Glutamatergic neuron (in vitro differentiated cells): ENCODE measurements at regions not wholly inside any gene's neighbourhood (a gene's known extent, or its start where the extent isn't known, plus 50 kb on each side); places are given as distances from the start of the nearest gene placed in this dataset.

Source experiments
- DNase-seq: peaks from one replicate; pipeline ENCODE4 v3.0.0; 2022
- H3K27ac Mint-ChIP-seq: one replicate; pipeline ENCODE4 v1.8.0; 2020; ENCODE audit warnings: mild to moderate bottlenecking, mixed read lengths, inconsistent platforms; ENCODE audit not compliant: unreplicated experiment
- H3K27me3 Mint-ChIP-seq: one replicate; pipeline ENCODE4 v1.8.0; 2020; ENCODE audit warnings: mild to moderate bottlenecking, moderate library complexity, mixed read lengths, inconsistent platforms; ENCODE audit not compliant: unreplicated experiment
- H3K36me3 Mint-ChIP-seq: one replicate; pipeline ENCODE4 v1.8.0; 2020; ENCODE audit warnings: mild to moderate bottlenecking, mixed read lengths, inconsistent platforms; ENCODE audit not compliant: unreplicated experiment
- H3K4me1 Mint-ChIP-seq: one replicate; pipeline ENCODE4 v1.8.0; 2020; ENCODE audit warnings: mild to moderate bottlenecking, low read depth, mixed read lengths, inconsistent platforms; ENCODE audit not compliant: unreplicated experiment
- H3K4me3 Mint-ChIP-seq: one replicate; pipeline ENCODE4 v1.8.0; 2020; ENCODE audit warnings: mild to moderate bottlenecking, mixed read lengths, inconsistent platforms; ENCODE audit not compliant: unreplicated experiment
- H3K9me3 Mint-ChIP-seq: one replicate; pipeline ENCODE4 v1.8.0; 2020; ENCODE audit warnings: mild to moderate bottlenecking, moderate library complexity, mixed read lengths, inconsistent platforms; ENCODE audit not compliant: unreplicated experiment
- TF ChIP-seq, protein P1 (sequence below): fragments of 200-600 bp; sonication (generic); IDR thresholded peaks from one replicate; pipeline ENCODE4 v1.5.0; 2021; ENCODE audit not compliant: partially characterized antibody, unreplicated experiment

DNA sequence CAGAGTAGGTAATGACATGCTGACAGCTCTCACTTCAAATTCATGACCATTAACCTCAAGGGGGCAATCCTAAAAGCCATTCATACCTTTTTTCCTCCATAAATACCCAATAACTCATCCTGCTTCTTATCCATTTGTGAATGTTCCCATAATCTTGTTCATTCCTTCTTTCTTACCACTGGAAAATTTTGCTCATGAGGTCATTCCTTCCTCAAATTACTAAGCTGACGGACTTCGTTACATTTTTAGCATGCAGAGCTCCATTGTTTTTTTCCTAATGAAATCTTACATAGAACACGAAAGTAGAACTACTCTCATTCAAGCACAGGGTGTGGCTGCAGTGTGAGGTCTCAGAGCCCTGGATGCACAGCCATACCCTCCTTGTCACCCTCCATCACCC lies 276.5 kb upstream of the DPYD start:
- H3K4me3 Mint-ChIP-seq: no peak overlapping the region
- H3K4me1 Mint-ChIP-seq: no peaks in the 10 kb centered on the region
- H3K9me3 Mint-ChIP-seq: no peaks in the 10 kb centered on the region
- H3K27ac Mint-ChIP-seq: no peak overlapping the region
- no peak for DNase-seq
- TF ChIP-seq, protein P1, sequence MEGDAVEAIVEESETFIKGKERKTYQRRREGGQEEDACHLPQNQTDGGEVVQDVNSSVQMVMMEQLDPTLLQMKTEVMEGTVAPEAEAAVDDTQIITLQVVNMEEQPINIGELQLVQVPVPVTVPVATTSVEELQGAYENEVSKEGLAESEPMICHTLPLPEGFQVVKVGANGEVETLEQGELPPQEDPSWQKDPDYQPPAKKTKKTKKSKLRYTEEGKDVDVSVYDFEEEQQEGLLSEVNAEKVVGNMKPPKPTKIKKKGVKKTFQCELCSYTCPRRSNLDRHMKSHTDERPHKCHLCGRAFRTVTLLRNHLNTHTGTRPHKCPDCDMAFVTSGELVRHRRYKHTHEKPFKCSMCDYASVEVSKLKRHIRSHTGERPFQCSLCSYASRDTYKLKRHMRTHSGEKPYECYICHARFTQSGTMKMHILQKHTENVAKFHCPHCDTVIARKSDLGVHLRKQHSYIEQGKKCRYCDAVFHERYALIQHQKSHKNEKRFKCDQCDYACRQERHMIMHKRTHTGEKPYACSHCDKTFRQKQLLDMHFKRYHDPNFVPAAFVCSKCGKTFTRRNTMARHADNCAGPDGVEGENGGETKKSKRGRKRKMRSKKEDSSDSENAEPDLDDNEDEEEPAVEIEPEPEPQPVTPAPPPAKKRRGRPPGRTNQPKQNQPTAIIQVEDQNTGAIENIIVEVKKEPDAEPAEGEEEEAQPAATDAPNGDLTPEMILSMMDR: no peak
- H3K36me3 Mint-ChIP-seq: no peaks in the 10 kb centered on the region
- H3K27me3 Mint-ChIP-seq: no peaks in the 10 kb centered on the region

DNA sequence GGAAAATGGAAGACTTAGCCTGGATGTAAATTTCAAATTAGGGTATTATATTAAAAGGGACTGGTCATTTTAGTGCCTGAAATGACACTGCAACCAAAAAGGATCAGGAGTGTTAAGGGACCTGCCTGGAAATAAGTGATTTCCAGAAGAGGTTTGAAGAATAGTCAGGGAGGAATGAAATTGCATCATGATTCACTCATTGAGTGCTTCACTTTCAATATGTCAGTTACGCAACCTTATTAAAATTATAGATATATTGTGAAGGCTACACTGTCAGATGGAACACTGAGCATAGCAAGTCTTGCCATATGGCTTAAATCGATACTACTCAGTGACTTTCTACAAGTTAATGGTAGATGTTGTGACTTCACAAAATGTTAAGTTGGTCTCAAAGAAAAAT lies 275.2 kb upstream of the DPYD start:
- no peak overlapping the region for H3K27ac Mint-ChIP-seq
- TF ChIP-seq, protein P1: no peak
- no peak overlapping the region for H3K4me3 Mint-ChIP-seq
- no peaks in the 10 kb centered on the region for H3K27me3 Mint-ChIP-seq
- H3K36me3 Mint-ChIP-seq: no peaks in the 10 kb centered on the region
- H3K4me1 Mint-ChIP-seq: no peaks in the 10 kb centered on the region
- no peak for DNase-seq
- no peaks in the 10 kb centered on the region for H3K9me3 Mint-ChIP-seq

DNA sequence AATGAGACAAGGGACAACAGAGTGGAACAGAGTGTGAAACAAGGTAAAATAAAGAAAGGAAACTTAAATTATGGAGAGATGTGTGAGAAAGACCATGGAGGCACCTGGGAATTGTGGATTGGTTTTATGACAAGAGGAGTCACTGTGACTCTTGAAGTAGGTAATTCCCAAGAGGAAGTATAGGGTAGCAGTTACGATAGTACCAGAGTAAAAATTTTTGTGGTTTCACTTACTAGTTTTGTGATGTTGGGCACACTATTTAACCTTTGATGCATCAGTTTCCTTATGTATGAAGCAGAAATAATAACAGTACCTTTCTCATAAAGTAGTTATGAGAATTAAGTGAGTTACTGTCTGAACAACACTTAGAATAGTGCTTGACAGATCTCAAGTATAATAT lies 267.9 kb upstream of the DPYD start:
- Mint-ChIP-seq H3K36me3 (no peaks in the 10 kb centered on the region), H3K27me3 (no peaks in the 10 kb centered on the region), H3K4me3 (no peak overlapping the region), H3K27ac (no peak overlapping the region), H3K9me3 (no peaks in the 10 kb centered on the region), H3K4me1 (no peaks in the 10 kb centered on the region)
- no peak for DNase-seq
- TF ChIP-seq, protein P1: no peak

DNA sequence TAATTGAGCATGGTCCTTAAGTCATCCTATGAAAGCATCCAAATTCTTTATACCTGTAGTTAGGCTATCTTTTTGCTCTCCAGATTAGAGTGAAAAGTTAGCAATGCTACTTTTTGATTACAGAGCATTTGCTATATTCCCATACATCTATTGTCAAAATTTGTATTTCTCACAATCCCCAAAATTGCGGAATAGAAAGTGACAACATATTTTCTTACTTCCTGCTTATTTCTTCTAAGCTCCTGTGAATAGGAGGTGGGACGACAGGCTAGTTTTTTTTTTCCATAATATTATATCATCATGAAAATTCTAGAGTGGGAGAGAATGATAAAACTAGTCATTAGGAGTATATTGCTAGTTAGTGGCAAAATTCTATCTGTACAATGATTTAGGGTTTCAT lies 264.0 kb upstream of the DPYD start:
- Mint-ChIP-seq H3K27me3 (no peaks in the 10 kb centered on the region), H3K36me3 (no peaks in the 10 kb centered on the region), H3K4me1 (no peaks in the 10 kb centered on the region), H3K9me3 (no peaks in the 10 kb centered on the region), H3K27ac (no peak overlapping the region), H3K4me3 (no peak overlapping the region)
- no peak for DNase-seq
- TF ChIP-seq, protein P1: no peak

DNA sequence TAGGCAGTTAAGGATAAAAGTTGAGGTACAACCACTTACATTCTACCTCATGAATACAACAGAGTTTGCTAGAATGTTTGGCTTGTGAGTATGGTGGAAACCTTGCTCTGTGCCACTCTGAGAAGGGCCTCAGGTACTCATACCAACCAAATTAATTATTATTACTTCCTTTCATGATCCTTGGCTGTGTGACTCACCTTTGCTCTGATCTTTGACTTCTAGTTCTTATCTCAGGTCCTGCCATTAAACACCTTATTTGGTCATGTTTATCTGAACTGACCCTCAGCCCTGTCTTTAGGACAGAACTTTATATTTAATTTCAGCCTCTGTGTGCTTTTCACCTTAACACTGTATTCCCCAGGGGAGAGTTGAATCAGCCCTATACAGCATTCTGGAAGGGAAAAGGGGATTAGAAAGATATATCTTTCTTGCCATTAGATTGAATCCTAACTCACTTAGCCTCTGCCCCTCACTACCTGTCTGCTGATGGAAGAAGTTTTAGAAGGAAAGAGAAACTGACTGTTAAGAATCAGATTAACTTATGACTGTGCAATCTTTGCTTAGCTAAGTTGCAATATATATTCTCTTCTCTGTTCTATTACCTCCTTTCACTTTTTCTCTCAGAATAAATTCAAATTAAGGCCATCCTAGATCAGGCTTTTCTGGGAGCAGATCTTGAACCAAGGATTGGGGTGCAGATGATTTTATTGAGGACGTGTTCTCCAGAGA lies 260.4 kb upstream of the DPYD start:
- no peak overlapping the region for H3K4me3 Mint-ChIP-seq
- no peak for DNase-seq
- TF ChIP-seq, protein P1: no peak
- no peaks in the 10 kb centered on the region for H3K36me3 Mint-ChIP-seq
- H3K27me3 Mint-ChIP-seq: peaks cover 2% of the 10 kb centered on the region
- no peaks in the 10 kb centered on the region for H3K9me3 Mint-ChIP-seq
- H3K4me1 Mint-ChIP-seq: no peaks in the 10 kb centered on the region
- no peak overlapping the region for H3K27ac Mint-ChIP-seq
